Chondrocyte (in vitro differentiated cells): ENCODE measurements at regions not wholly inside any gene's neighbourhood (a gene's known extent, or its start where the extent isn't known, plus 50 kb on each side); places are given as distances from the start of the nearest gene placed in this dataset.
A peak's percentile ranks its signal among the peaks of the same experiment; 100 is the strongest.

Experiments
- DNase-seq: peaks from one replicate; pipeline ENCODE4 v3.0.0; 2021; ENCODE audit warnings: mixed read lengths, low spot score
- H3K27ac Mint-ChIP-seq: one replicate; pipeline ENCODE4 v1.8.0; 2021; ENCODE audit warnings: mild to moderate bottlenecking, moderate library complexity, mixed read lengths; ENCODE audit not compliant: unreplicated experiment
- H3K27me3 Mint-ChIP-seq: 2 replicates; pipeline ENCODE4 v1.8.0; 2021; ENCODE audit warnings: low read depth, mixed read lengths
- H3K36me3 Mint-ChIP-seq: 2 replicates; pipeline ENCODE4 v1.8.0; 2021; ENCODE audit warnings: low read depth, mixed read lengths
- H3K4me1 Mint-ChIP-seq: 2 replicates; pipeline ENCODE4 v1.8.0; 2021; ENCODE audit warnings: low read depth, mild to moderate bottlenecking, mixed read lengths
- H3K4me3 Mint-ChIP-seq: one replicate; pipeline ENCODE4 v1.8.0; 2021; ENCODE audit warnings: mild to moderate bottlenecking, moderate library complexity, mixed read lengths; ENCODE audit not compliant: unreplicated experiment
- H3K9me3 Mint-ChIP-seq: 2 replicates; pipeline ENCODE4 v1.8.0; 2021; ENCODE audit warnings: low read depth, mixed read lengths
- TF ChIP-seq, protein P1 (sequence below): fragments of 200-600 bp; sonication (generic); IDR thresholded peaks from 2 replicates; pipeline ENCODE4 v1.5.0; 2021; ENCODE audit warnings: antibody characterized with exemption, mild to moderate bottlenecking, moderate library complexity

DNA sequence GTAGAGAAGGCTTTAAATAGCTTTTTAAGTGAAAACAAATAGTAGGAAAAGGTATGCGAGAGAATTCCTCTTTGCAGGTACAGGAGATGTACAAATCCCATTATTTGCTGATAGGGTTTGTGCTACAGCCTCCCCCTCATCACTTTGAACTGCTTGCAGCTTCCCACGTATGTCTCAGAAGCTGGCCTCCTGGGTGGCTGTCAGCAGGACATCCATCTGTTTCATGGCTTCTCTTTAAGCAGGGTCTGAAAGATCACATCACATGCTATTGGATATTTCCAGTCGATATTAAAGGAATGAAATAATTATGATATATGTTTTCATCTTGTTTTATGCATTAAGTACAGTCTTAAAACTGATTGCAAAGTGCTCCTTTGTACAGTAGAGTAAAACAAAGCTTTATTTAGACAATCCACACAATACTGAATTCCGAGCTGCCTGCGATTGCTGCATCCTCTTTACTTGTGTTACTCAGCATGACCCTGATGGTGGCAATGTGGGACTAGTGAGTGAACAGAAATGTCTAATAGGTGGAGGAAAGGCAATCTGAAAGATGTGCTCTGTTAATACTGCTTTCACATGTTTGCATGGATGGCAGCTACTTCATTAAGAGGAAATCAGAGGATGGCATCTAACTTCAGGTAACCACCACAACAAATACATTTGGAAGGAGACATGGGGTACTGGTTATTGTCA, 930.6 kb upstream of the SEMA6D start:
- Mint-ChIP-seq H3K27me3 (no peaks in the 10 kb centered on the region), H3K36me3 (no peaks in the 10 kb centered on the region), H3K4me1 (no peaks in the 10 kb centered on the region), H3K9me3 (no peaks in the 10 kb centered on the region), H3K27ac (no peak overlapping the region), H3K4me3 (no peak overlapping the region)
- TF ChIP-seq, protein P1, sequence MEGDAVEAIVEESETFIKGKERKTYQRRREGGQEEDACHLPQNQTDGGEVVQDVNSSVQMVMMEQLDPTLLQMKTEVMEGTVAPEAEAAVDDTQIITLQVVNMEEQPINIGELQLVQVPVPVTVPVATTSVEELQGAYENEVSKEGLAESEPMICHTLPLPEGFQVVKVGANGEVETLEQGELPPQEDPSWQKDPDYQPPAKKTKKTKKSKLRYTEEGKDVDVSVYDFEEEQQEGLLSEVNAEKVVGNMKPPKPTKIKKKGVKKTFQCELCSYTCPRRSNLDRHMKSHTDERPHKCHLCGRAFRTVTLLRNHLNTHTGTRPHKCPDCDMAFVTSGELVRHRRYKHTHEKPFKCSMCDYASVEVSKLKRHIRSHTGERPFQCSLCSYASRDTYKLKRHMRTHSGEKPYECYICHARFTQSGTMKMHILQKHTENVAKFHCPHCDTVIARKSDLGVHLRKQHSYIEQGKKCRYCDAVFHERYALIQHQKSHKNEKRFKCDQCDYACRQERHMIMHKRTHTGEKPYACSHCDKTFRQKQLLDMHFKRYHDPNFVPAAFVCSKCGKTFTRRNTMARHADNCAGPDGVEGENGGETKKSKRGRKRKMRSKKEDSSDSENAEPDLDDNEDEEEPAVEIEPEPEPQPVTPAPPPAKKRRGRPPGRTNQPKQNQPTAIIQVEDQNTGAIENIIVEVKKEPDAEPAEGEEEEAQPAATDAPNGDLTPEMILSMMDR: no peak
- no peak for DNase-seq

DNA sequence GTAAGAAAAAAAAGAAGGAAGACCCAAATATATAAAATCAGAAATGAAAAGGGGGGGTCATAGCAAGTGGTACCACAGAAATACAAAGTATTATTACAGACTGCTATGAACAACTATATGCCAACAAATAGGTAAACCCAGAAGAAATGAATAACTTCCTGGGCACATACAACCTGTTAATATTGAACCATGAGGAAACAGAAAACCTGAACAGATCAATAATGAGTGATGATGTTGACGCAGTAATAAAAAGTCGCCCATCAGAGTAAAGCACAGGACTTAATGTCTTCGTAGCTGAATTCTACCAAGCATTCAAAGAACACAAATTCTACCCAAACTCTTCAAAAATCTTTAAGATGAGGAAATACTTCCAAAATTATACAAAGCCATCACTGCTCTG, 921.6 kb upstream of the SEMA6D start:
- no peaks in the 10 kb centered on the region for H3K4me1 Mint-ChIP-seq
- no peak for DNase-seq
- no peaks in the 10 kb centered on the region for H3K27me3 Mint-ChIP-seq
- no peaks in the 10 kb centered on the region for H3K36me3 Mint-ChIP-seq
- peaks cover 11% of the 10 kb centered on the region for H3K9me3 Mint-ChIP-seq
- H3K4me3 Mint-ChIP-seq: no peak overlapping the region
- TF ChIP-seq, protein P1: no peak
- no peak overlapping the region for H3K27ac Mint-ChIP-seq

DNA sequence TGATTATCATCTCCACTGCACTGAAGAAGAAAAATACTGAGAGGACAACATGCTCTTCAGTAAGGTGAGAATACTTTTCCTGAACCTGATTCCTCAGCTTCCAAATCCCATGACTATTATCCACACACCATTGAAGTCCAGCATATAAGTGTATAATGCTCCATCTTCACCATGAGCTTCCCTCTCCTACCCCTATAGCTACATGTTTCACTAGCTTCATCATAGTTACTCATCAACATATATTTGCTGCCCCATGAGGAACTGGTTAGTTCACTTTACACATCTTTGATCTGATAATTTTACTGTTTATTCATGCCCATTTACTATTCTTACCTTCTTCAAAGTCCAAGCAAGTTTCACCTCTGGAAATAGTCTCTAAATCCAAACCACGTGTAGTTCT, 908.5 kb upstream of the SEMA6D start:
- Mint-ChIP-seq H3K27ac (no peak overlapping the region), H3K36me3 (no peaks in the 10 kb centered on the region), H3K27me3 (no peaks in the 10 kb centered on the region), H3K4me3 (no peak overlapping the region), H3K4me1 (no peaks in the 10 kb centered on the region), H3K9me3 (no peaks in the 10 kb centered on the region)
- no peak for DNase-seq
- TF ChIP-seq, protein P1: no peak

DNA sequence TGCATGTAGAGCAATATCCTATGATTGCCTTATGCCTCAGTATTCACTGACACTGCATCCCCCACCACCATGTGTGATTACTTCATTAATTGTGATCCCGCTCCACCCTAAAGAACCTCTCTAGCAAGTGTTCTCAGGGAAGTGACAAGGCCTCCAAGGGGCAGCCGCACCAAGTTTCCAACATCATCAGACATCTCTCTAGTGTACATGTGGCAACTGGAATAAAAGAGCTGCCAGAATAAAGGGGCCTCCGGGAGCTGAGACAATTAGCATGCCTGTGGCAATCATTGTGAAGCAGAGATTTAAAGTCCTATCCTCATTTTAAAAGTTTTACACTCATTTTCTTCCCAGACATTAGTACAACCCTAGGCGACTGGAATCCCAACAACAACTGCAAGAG, 902.1 kb upstream of the SEMA6D start:
- H3K4me1 Mint-ChIP-seq: no peaks in the 10 kb centered on the region
- DNase-seq: no peak
- no peaks in the 10 kb centered on the region for H3K36me3 Mint-ChIP-seq
- TF ChIP-seq, protein P1: no peak
- H3K4me3 Mint-ChIP-seq: no peak overlapping the region
- H3K27me3 Mint-ChIP-seq: no peaks in the 10 kb centered on the region
- H3K27ac Mint-ChIP-seq: no peak overlapping the region
- H3K9me3 Mint-ChIP-seq: no peaks in the 10 kb centered on the region

DNA sequence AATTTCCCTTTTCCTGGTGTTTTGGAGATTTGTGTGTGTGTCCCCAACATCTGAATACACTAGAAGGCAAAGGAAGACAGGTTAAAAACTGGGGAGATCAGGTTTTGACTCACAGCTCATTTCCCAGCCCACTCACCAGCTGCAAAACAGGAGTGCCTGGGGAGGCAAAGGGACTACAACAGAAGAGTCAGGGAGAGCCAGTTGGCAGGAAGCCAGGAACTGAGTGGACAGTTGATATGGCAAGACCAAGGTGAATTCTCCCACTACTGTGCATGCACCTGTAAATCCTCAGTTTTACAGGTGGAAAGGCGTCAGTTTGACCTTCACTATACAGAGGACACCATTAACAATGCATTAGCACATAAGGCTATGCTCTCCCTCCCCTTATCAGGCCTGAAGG, 901.5 kb upstream of the SEMA6D start:
- Mint-ChIP-seq H3K4me1 (no peaks in the 10 kb centered on the region), H3K4me3 (no peak overlapping the region), H3K27me3 (no peaks in the 10 kb centered on the region), H3K9me3 (no peaks in the 10 kb centered on the region), H3K36me3 (no peaks in the 10 kb centered on the region), H3K27ac (no peak overlapping the region)
- peak; percentile 53 for DNase-seq
- TF ChIP-seq, protein P1: no peak
